Panc1 (cell line): ENCODE measurements at regions not wholly inside any gene's neighbourhood (a gene's known extent, or its start where the extent isn't known, plus 50 kb on each side); places are given as distances from the start of the nearest gene placed in this dataset.

ENCODE experiments used
- CTCF ChIP-seq: fragments of 450-650 bp; IDR thresholded peaks from 2 replicates; pipeline ENCODE4 v1.5.1; 2017; ENCODE audit warnings: mild to moderate bottlenecking
- POLR2AphosphoS5 ChIP-seq: IDR thresholded peaks from 2 replicates; pipeline ENCODE4 v1.6.1; 2012; ENCODE audit warnings: mild to moderate bottlenecking, low read depth, low read length, moderate library complexity
- SIN3A ChIP-seq: IDR thresholded peaks from 2 replicates; pipeline ENCODE4 v1.6.1; 2012; ENCODE audit warnings: low read depth, mild to moderate bottlenecking, low read length, moderate library complexity, borderline replicate concordance; ENCODE audit not compliant: insufficient read depth
- TF ChIP-seq, protein P1 (sequence below), 2 experiments: IDR thresholded peaks; 2 replicates each; pipeline ENCODE4 v1.6.1; 2011 to 2012; ENCODE audit warnings: low read depth in 2 of 2, control low read depth in 1 of 2, low read length in 1 of 2, mild to moderate bottlenecking in 1 of 2, moderate library complexity in 1 of 2; ENCODE audit not compliant: insufficient read depth in 1 of 2

DNA sequence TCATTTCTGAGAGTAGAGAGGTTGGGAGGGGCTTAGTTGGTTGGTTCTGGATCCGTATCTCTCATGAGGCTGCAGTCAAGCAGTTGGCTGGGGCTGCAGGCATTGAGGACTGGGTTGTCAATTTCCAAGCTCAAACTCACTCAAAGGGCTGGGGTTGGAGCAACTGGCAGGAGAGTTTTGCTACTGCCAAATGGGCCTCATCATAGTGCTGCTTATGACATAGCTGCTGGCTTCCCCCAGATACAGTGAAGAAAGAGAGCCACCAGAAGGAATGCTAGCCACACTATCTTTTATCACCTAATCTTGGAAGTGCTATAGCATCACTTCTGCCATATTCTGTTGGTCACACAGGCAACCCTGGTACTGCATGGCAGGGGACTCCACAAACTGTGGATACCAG is 363.5 kb upstream of the USP24 start:
- TF ChIP-seq CTCF (no peak), POLR2AphosphoS5 (no peak), SIN3A (no peak)
- TF ChIP-seq, protein P1, sequence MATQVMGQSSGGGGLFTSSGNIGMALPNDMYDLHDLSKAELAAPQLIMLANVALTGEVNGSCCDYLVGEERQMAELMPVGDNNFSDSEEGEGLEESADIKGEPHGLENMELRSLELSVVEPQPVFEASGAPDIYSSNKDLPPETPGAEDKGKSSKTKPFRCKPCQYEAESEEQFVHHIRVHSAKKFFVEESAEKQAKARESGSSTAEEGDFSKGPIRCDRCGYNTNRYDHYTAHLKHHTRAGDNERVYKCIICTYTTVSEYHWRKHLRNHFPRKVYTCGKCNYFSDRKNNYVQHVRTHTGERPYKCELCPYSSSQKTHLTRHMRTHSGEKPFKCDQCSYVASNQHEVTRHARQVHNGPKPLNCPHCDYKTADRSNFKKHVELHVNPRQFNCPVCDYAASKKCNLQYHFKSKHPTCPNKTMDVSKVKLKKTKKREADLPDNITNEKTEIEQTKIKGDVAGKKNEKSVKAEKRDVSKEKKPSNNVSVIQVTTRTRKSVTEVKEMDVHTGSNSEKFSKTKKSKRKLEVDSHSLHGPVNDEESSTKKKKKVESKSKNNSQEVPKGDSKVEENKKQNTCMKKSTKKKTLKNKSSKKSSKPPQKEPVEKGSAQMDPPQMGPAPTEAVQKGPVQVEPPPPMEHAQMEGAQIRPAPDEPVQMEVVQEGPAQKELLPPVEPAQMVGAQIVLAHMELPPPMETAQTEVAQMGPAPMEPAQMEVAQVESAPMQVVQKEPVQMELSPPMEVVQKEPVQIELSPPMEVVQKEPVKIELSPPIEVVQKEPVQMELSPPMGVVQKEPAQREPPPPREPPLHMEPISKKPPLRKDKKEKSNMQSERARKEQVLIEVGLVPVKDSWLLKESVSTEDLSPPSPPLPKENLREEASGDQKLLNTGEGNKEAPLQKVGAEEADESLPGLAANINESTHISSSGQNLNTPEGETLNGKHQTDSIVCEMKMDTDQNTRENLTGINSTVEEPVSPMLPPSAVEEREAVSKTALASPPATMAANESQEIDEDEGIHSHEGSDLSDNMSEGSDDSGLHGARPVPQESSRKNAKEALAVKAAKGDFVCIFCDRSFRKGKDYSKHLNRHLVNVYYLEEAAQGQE (IDR thresholded peaks at IDR 0.05; ENCODE audit: insufficient read depth in 1 of 2, low read depth in 2 of 2, low read length in 1 of 2): no peak
